GM21423 (cell line): ENCODE measurements at regions not wholly inside any gene's neighbourhood (a gene's known extent, or its start where the extent isn't known, plus 50 kb on each side); places are given as distances from the start of the nearest gene placed in this dataset.
"Not testable (repeated sequence)": the region's sequence is repeated elsewhere in the genome, so short reads cannot be mapped to it uniquely, and the experiment has no call there.

Experiments
- ATAC-seq: cut with Tn5 transposase; IDR thresholded peaks from one replicate; pipeline ENCODE4 v1.9.1; 2021; ENCODE audit warnings: mild to moderate bottlenecking, moderate library complexity; ENCODE audit not compliant: unreplicated experiment

DNA sequence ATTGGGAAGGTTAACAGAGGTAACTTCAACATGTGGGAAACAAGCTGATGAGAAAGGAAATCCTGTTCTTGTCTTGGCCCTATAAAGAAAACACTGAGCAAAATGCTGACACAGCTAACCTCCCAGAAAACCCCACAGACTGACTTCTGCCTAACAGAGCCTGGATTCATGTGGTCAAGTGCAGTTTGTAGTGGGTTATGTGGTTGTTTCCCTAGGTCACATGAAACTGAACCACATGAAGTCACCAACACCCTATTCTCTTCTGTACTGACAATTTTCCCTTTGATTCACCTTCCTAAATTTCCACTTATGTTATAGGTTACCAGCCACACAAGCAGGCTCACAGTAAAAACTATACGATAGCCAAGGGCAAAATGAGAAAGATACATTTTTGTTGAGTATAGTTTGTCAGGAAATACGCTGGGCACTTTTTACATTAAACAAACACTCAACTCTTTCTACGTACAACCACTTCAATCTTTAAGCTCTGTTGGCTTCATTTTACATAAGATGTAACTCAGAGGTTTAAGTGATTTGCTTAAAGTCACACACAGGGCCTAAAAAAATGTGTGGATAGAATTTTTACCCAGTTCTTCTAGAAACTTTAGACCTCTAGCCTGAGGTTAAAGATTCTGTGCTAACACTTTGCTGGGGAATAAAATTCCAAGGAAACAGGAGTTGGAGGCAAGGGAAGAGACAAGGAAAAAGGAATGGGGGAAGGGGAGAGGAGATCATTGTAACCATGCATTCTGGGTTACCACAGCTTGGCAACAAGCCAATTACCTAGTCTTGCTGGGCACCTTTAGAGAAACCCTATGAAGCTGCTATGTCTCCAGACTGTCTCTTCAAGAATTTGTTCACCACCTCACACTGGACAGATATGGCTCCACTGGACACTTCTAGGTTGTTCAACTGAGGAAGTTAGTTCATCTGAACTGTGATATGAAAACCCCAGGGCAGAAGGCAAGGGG, 601.6 kb upstream of the USP24 start:
- ATAC-seq = no peak

GRCh38 chr1:55815745-55816455, 600.7 kb upstream of the USP24 start:
- ATAC-seq = no peak

DNA sequence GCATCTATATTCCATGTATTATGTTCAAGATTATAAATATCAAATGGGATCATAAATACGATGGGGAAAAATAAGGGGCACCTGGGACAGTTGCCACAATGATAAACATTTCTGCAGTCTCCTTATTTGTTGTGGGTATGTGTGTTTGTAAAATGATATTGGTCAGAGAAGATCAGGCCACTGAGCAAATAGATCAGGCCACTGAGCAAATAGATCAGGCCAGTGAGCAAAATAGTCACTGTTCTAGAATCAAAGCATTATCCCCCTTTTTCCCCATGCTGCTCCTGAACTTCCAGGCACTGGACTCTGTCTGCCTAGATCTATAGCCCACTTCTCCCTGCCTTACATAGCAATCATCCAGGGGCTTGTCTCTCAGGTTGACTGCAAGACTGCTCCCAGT, 599.8 kb upstream of the USP24 start:
- no peak for ATAC-seq

DNA sequence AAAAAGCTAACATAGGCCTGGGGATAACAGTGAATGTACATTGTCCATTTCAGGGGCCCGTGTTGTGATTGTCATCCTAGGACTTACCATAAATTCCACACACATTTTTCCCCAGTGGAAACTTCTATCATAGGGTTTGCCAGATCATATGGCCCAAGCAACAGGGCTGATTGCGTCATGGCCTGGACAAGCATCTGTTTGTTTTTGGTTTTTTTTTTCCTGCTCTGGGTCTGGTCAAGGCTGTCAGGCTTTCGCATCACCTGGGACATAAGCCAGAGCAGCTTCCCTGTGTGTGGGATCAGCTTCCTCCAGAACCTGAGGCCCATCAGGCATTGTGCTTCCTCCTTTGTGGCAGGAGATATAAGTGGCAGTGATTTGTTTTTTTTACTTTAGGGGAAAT, 598.5 kb upstream of the USP24 start:
- ATAC-seq = no peak

DNA sequence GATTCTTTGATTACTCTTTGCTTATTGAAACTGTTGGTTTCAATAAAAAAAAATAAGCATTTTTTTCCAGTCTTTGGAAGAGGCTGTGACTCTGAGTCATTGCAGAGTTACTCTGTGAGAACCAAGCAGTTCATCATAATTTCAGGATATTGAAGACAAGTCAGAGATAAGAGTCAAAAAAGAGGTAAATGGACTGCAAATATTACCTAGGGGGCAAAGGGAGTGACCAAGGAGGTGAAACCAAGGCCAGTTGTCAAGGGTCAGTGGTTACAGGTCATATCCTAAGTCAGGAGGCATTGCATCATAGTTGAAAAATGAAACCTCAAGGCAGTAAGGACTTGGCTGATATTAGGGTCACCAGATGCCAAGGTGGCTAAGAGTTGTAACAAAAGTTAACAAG, 597.1 kb upstream of the USP24 start:
- no peak for ATAC-seq

DNA sequence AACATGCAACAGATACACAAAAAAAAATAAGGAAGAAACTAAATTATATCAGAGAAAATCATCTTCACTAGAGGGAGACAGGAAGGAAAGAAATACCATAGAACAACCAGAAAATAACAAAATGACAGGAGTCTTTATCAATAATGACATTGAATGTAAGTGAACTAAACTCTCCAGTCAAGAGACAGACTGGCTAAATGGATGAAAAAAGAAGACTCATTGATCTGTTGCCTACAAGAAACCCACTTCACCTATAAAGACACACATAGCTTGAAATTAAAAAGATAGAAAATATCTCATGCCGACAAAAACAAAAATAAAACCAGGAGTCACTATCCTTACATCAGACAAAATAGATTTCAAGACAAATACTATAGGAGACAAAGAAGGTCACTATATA, 593.1 kb upstream of the USP24 start:
- no peak for ATAC-seq

DNA sequence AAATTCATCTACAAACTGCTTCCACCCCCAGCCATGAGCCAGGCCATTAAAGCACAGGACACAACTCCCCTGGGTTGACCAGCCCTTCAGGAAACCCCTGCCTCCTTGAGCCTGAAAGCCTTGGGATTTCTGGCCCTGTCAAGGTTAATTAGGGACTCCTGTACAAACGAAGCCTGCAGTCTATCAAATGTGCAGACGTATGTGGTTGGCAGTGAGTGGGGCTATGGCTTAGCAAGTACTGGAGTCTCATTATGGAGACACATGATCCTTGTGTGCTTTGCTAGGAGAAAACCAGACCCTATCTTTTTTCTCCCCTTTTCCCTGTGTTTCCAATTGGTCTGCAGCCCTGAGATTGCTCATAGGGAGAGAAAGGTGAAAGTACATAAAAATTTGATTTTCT, 588.3 kb upstream of the USP24 start:
- ATAC-seq = no peak

DNA sequence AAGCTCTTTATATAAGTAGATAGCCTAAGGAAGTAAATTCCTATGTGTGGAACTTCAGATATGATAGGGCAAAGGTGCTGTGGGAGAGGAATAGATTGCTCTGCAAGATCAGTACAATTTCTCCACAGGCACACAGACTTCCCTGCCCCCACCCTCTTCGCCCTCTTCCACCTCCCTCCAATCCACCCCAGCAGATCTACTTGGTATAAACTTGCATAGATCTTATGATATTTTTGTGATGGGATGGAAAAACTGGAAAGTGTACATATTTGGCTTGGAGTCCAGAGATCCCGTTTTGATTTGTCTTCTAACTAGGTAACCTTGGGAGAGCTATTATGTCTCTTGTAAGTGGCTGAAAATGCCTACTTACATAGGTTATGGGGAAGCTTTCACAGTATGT, 586.3 kb upstream of the USP24 start:
- no peak for ATAC-seq

GRCh38 chr1:55800503-55800902, 585.3 kb upstream of the USP24 start:
- no peak for ATAC-seq

DNA sequence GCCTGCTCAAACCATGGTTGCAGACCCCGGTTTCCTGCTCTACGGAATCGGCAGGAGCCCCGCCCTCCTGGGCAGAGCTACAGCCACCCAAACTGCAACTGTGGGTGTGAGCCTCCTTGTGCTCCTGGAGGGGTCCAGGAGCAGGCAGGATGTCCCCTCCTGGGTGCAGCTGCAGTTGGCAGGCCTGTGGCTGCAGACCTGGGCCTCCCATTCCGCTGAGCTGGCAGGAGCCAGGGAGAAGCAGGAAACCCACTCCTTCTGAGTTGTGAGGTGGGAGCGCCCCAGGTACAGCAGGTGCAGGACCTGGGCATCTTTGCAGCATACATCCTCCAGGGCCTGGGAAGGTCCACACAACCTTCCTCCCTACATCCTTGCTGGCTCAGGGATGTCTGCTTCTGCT, 578.7 kb upstream of the USP24 start:
- no peak for ATAC-seq

DNA sequence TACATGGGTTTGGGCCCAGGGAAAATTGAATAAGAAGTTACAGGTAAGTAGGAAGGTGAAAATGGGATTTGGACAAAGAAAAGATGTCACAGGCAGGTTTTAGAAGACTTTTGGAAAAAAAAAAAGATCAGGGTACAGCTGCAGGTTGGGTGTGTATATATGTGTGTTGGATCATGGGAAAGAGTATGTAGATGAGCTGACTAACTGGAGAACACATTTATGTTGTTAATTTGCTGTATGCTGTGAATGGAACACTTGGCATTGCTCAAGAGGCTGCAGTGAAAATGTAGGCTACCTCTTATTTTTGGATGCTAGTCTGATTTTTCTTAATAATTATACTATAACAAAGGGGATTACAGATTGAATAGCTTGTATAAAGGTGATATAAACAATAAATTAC, 577.7 kb upstream of the USP24 start:
- no peak for ATAC-seq

DNA sequence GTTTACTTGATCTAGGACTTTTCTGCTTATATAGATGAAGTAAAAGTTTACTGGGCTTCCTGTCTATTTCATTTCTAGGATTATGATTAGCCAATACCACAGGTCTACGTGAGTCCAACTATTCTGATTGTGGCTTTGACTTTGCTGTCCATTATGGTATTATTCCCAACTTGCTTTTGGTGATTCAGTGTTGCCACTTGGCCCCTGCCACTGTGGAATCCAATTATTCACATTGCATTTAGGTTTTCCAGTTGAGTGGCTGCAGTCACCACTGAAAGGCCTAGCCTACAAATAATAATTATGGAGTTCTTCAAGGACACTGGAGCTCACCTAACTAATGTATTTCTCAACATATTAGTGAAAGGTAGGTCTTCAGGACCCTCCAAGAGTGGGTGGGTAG, 574.3 kb upstream of the USP24 start:
- ATAC-seq = no peak

GRCh38 chr1:55786396-55786795, 571.2 kb upstream of the USP24 start:
- no peak for ATAC-seq

DNA sequence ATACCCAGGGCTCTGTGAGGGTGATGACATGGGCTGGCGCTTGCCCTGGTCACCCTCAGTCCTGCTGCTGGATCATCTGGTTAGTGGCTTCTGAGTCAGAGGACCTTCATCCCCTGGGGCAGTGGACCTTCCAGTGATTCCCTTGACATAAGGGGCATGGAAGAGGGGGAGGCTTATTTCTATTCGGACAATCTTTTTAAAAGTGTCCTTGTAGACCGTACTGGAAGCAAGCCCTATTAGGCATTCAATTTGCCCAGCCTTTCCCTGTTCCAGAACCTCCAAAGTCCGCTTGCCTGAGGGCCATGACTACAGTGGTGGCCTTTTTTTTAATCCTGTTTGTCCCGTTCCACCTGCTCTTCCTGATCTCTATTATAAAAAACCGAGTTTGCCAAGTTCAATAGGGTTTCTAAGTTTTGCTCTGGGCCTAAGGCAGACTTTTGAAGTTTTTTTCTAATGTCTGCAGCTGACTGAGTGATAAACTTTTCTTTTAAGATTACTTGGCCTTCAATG, 569.8 kb upstream of the USP24 start:
- not testable (repeated sequence) for ATAC-seq

- no peak for ATAC-seq
These were observed 566.8 kb upstream of the USP24 start for GRCh38 chr1:55781944-55782482.

GRCh38 chr1:55781003-55781402, 565.8 kb upstream of the USP24 start:
- no peak for ATAC-seq

DNA sequence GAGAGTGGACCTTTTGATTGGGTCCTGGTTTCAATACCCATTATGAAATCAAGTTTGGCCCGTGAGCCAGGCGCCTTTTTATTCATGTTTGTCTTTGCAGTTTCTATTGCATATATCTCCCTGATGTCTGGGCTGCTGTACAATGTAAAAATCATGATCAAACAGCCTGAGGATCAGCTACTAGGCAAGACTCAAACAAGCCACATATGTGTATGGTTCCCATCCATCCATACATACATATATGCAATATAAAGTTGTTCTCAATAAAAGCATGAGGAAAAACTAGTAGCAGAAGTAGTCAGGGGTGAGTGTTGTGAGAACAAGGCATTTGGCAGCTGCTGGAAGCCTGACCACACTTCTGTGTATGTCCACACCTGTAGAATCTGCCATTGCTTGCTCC, 562.4 kb upstream of the USP24 start:
- ATAC-seq = no peak

GRCh38 chr1:55775007-55775406, 559.8 kb upstream of the USP24 start:
- ATAC-seq = no peak

DNA sequence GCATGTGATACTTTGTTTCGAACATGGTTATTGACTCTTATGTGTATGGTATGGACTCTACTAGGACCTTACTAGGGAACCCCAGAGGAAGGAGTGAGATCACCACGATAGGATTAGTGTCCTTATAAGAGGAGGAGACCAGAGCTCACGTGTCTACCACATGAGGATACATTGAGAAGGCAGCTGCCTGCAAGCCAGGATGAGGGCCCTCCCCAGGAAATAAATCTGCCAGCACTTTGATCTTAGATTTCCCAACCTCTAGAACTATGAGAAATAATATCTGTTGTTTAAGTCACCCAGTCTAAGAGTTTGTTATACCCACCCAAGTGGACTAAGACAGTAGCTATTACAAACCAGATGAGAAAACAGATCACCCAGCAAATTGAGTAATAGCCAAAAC, 559.3 kb upstream of the USP24 start:
- ATAC-seq = no peak

- ATAC-seq = no peak
These were observed 558.2 kb upstream of the USP24 start for GRCh38 chr1:55773211-55773940.

DNA sequence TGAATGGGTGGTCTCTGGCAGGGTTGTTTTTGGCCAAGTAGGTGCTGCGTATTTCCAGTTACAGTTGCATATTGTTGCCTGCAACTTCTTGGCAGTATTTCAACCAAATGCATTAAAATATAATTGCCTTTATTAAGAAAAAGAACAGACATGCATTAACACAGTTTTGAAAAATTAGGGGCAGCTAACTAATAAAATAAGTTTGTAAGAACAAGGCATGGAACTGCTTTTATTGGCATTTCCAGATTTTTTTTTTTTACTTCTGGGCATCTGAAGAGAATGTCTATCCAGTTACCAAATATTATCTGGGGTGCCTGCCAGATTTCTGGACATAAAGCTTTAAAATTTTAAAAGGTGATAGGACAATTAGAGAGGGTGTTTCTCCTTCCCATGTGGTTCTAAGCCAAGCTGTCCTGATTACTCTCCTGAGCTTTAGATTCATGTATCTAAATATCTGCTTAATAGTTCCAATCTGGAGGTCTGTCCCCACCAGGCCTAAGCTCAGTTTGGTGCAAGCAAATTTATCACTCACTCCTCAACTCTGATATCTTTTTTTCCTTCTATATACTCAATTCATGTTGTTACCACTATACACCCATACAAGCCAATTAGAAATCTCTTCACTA, 553.3 kb upstream of the USP24 start:
- no peak for ATAC-seq
